T-helper 17 cell (primary cell): ENCODE measurements at regions not wholly inside any gene's neighbourhood (a gene's known extent, or its start where the extent isn't known, plus 50 kb on each side); places are given as distances from the start of the nearest gene placed in this dataset.

Experiments used
- ATAC-seq: fragments of 150-1000 bp; cut with Tn5 transposase; 2 replicates; pipeline ENCODE4 v1.10.0; 2021; ENCODE audit warnings: mild to moderate bottlenecking, moderate library complexity
- DNase-seq, 3 donors: peaks; one replicate each; pipeline versions ENCODE4 v3.0.0 to v3.0.0-alpha.2; 2020 to 2021
- H3K9me3 ChIP-seq: one replicate; pipeline ENCODE4 v1.7.0; 2013; ENCODE audit warnings: low read length, mild to moderate bottlenecking; ENCODE audit not compliant: control insufficient read depth, poor library complexity, severe bottlenecking
- H3K27ac Mint-ChIP-seq: one replicate; pipeline ENCODE4 v1.8.0; 2022; ENCODE audit warnings: mild to moderate bottlenecking, moderate library complexity, mixed read lengths
- H3K27me3 Mint-ChIP-seq: one replicate; pipeline ENCODE4 v1.8.0; 2022; ENCODE audit warnings: mixed read lengths
- H3K36me3 Mint-ChIP-seq: one replicate; pipeline ENCODE4 v1.8.0; 2022; ENCODE audit warnings: low read depth, mixed read lengths
- H3K4me1 Mint-ChIP-seq: one replicate; pipeline ENCODE4 v1.8.0; 2022; ENCODE audit warnings: mild to moderate bottlenecking, mixed read lengths
- H3K4me3 Mint-ChIP-seq: one replicate; pipeline ENCODE4 v1.8.0; 2022; ENCODE audit warnings: mild to moderate bottlenecking, moderate library complexity, mixed read lengths

GRCh38 chr6:9507136-9507895, 907.6 kb downstream of the TFAP2A start:
- Mint-ChIP-seq H3K4me1 (no peaks in the 10 kb centered on the region), H3K4me3 (no peak overlapping the region), H3K27ac (no peak overlapping the region), H3K27me3 (no peaks in the 10 kb centered on the region), H3K36me3 (no peaks in the 10 kb centered on the region)
- no peak for ATAC-seq
- H3K9me3 ChIP-seq: no peaks in the 10 kb centered on the region
- no peak for DNase-seq

GRCh38 chr6:9504191-9504590, 910.7 kb downstream of the TFAP2A start:
- Mint-ChIP-seq H3K27ac (no peak overlapping the region), H3K4me1 (no peaks in the 10 kb centered on the region), H3K36me3 (no peaks in the 10 kb centered on the region), H3K27me3 (no peaks in the 10 kb centered on the region), H3K4me3 (no peak overlapping the region)
- DNase-seq (no peak), ATAC-seq (no peak)
- H3K9me3 ChIP-seq: no peaks in the 10 kb centered on the region

- no peak for DNase-seq
- no peak overlapping the region for H3K27ac Mint-ChIP-seq
- no peak for ATAC-seq
- no peaks in the 10 kb centered on the region for H3K27me3 Mint-ChIP-seq
- no peaks in the 10 kb centered on the region for H3K4me1 Mint-ChIP-seq
- H3K4me3 Mint-ChIP-seq: no peak overlapping the region
- no peaks in the 10 kb centered on the region for H3K36me3 Mint-ChIP-seq
- H3K9me3 ChIP-seq: no peaks in the 10 kb centered on the region
Measured at GRCh38 chr6:9503111-9503761, 911.6 kb downstream of the TFAP2A start.

GRCh38 chr6:9499709-9500108, 915.2 kb downstream of the TFAP2A start:
- H3K27me3 Mint-ChIP-seq: no peaks in the 10 kb centered on the region
- no peak overlapping the region for H3K27ac Mint-ChIP-seq
- no peaks in the 10 kb centered on the region for H3K9me3 ChIP-seq
- no peaks in the 10 kb centered on the region for H3K4me1 Mint-ChIP-seq
- H3K36me3 Mint-ChIP-seq: no peaks in the 10 kb centered on the region
- no peak overlapping the region for H3K4me3 Mint-ChIP-seq
- ATAC-seq (no peak), DNase-seq (no peak)

- no peak overlapping the region for H3K27ac Mint-ChIP-seq
- no peaks in the 10 kb centered on the region for H3K36me3 Mint-ChIP-seq
- no peaks in the 10 kb centered on the region for H3K9me3 ChIP-seq
- no peak overlapping the region for H3K4me3 Mint-ChIP-seq
- DNase-seq: no peak
- H3K27me3 Mint-ChIP-seq: no peaks in the 10 kb centered on the region
- no peaks in the 10 kb centered on the region for H3K4me1 Mint-ChIP-seq
- ATAC-seq: no peak
Measured at GRCh38 chr6:9496837-9497236, 918.0 kb downstream of the TFAP2A start.

- ATAC-seq (no peak), DNase-seq (no peak)
- Mint-ChIP-seq H3K4me3 (no peak overlapping the region), H3K27ac (no peak overlapping the region), H3K27me3 (no peaks in the 10 kb centered on the region), H3K36me3 (no peaks in the 10 kb centered on the region), H3K4me1 (no peaks in the 10 kb centered on the region)
- no peaks in the 10 kb centered on the region for H3K9me3 ChIP-seq
Measured at GRCh38 chr6:9494864-9495263, 920.0 kb downstream of the TFAP2A start.

GRCh38 chr6:9492790-9493189, 922.1 kb downstream of the TFAP2A start:
- no peaks in the 10 kb centered on the region for H3K4me1 Mint-ChIP-seq
- H3K4me3 Mint-ChIP-seq: no peak overlapping the region
- no peak for ATAC-seq
- no peaks in the 10 kb centered on the region for H3K27me3 Mint-ChIP-seq
- H3K36me3 Mint-ChIP-seq: no peaks in the 10 kb centered on the region
- H3K9me3 ChIP-seq: no peaks in the 10 kb centered on the region
- no peak for DNase-seq
- H3K27ac Mint-ChIP-seq: no peak overlapping the region

GRCh38 chr6:9487128-9487527, 927.7 kb downstream of the TFAP2A start:
- no peak overlapping the region for H3K27ac Mint-ChIP-seq
- DNase-seq: no peak
- no peaks in the 10 kb centered on the region for H3K27me3 Mint-ChIP-seq
- no peaks in the 10 kb centered on the region for H3K4me1 Mint-ChIP-seq
- no peak overlapping the region for H3K4me3 Mint-ChIP-seq
- H3K9me3 ChIP-seq: no peaks in the 10 kb centered on the region
- H3K36me3 Mint-ChIP-seq: no peaks in the 10 kb centered on the region
- ATAC-seq: no peak

GRCh38 chr6:9485992-9486391, 928.9 kb downstream of the TFAP2A start:
- H3K4me1 Mint-ChIP-seq: no peaks in the 10 kb centered on the region
- no peak overlapping the region for H3K27ac Mint-ChIP-seq
- H3K36me3 Mint-ChIP-seq: no peaks in the 10 kb centered on the region
- no peak for ATAC-seq
- no peaks in the 10 kb centered on the region for H3K9me3 ChIP-seq
- H3K4me3 Mint-ChIP-seq: no peak overlapping the region
- DNase-seq: no peak
- H3K27me3 Mint-ChIP-seq: no peaks in the 10 kb centered on the region

- no peak overlapping the region for H3K27ac Mint-ChIP-seq
- H3K9me3 ChIP-seq: no peaks in the 10 kb centered on the region
- no peaks in the 10 kb centered on the region for H3K27me3 Mint-ChIP-seq
- no peaks in the 10 kb centered on the region for H3K4me1 Mint-ChIP-seq
- ATAC-seq (no peak), DNase-seq (no peak)
- no peak overlapping the region for H3K4me3 Mint-ChIP-seq
- H3K36me3 Mint-ChIP-seq: no peaks in the 10 kb centered on the region
Measured at GRCh38 chr6:9484686-9485085, 930.2 kb downstream of the TFAP2A start.

GRCh38 chr6:9484091-9484490, 930.8 kb downstream of the TFAP2A start:
- Mint-ChIP-seq H3K27ac (no peak overlapping the region), H3K4me1 (no peaks in the 10 kb centered on the region), H3K4me3 (no peak overlapping the region), H3K27me3 (no peaks in the 10 kb centered on the region), H3K36me3 (no peaks in the 10 kb centered on the region)
- DNase-seq: no peak
- no peaks in the 10 kb centered on the region for H3K9me3 ChIP-seq
- no peak for ATAC-seq

GRCh38 chr6:9482030-9482738, 932.7 kb downstream of the TFAP2A start:
- no peak for DNase-seq
- Mint-ChIP-seq H3K4me1 (no peaks in the 10 kb centered on the region), H3K27ac (no peak overlapping the region), H3K4me3 (no peak overlapping the region), H3K36me3 (no peaks in the 10 kb centered on the region), H3K27me3 (no peaks in the 10 kb centered on the region)
- H3K9me3 ChIP-seq: no peaks in the 10 kb centered on the region
- no peak for ATAC-seq

- H3K36me3 Mint-ChIP-seq: no peaks in the 10 kb centered on the region
- H3K4me1 Mint-ChIP-seq: no peaks in the 10 kb centered on the region
- DNase-seq: no peak
- H3K4me3 Mint-ChIP-seq: no peak overlapping the region
- ATAC-seq: no peak
- no peaks in the 10 kb centered on the region for H3K27me3 Mint-ChIP-seq
- no peaks in the 10 kb centered on the region for H3K9me3 ChIP-seq
- no peak overlapping the region for H3K27ac Mint-ChIP-seq
Measured at GRCh38 chr6:9481292-9482029, 933.4 kb downstream of the TFAP2A start.
